IMR-90 (cell line): ENCODE measurements at regions not wholly inside any gene's neighbourhood (a gene's known extent, or its start where the extent isn't known, plus 50 kb on each side); places are given as distances from the start of the nearest gene placed in this dataset.

Experiments used
- ATAC-seq: fragments of 200-7000 bp; cut with Tn5 transposase; 2 replicates; pipeline ENCODE4 v1.9.1; 2020; ENCODE audit warnings: low read depth, mild to moderate bottlenecking, moderate library complexity
- BruUV-seq: library from RNA; stranded (reverse); fragments of 400-500 nt; replicated peaks from 2 replicates; lab custom pipeline; 2021; lab: Mats Ljungman, UMichigan
- CTCF ChIA-PET: fragments of 300-600 bp; formaldehyde crosslinking; extraction: SDS; loops from one replicate; lab custom pipeline; 2021; ENCODE audit warnings: antibody characterized with exemption; lab: Yijun Ruan, JAX
- POLR2A ChIA-PET: fragments of 300-600 bp; sonication (Branson Sonifier 250); formaldehyde crosslinking; loops from one replicate; lab custom pipeline; 2022; ENCODE audit warnings: antibody characterized with exemption; ENCODE audit not compliant: unreplicated experiment; lab: Charles Lee
- DNase-seq: peaks from one replicate; pipeline ENCODE4 v3.0.0; 2013
- H2AFZ ChIP-seq: replicated peaks from 2 replicates; pipeline ENCODE3; 2013; ENCODE audit warnings: low read length, mild to moderate bottlenecking; ENCODE audit not compliant: poor library complexity
- H2AK5ac ChIP-seq: 2 replicates; pipeline ENCODE4 v1.6.1; 2013; ENCODE audit warnings: low read depth, low read length, inconsistent platforms
- H2AK9ac ChIP-seq: replicated peaks from 2 replicates; pipeline ENCODE3; 2013; ENCODE audit warnings: mild to moderate bottlenecking, low read depth, low read length, moderate library complexity; ENCODE audit not compliant: poor library complexity
- H2BK120ac ChIP-seq: 2 replicates; pipeline ENCODE4 v1.6.1; 2013; ENCODE audit warnings: low read depth, low read length, inconsistent platforms
- H2BK15ac ChIP-seq: 3 replicates; pipeline ENCODE4 v1.6.1; 2013; ENCODE audit warnings: low read depth, low read length, inconsistent platforms
- H2BK20ac ChIP-seq: 2 replicates; pipeline ENCODE4 v1.6.1; 2013; ENCODE audit warnings: low read depth, mild to moderate bottlenecking, inconsistent platforms, low read length, moderate library complexity
- H2BK5ac ChIP-seq: 2 replicates; pipeline ENCODE4 v1.6.1; 2013; ENCODE audit warnings: mild to moderate bottlenecking, low read depth, low read length, inconsistent platforms; ENCODE audit not compliant: poor library complexity, severe bottlenecking
- H3K14ac ChIP-seq: replicated peaks from 2 replicates; pipeline ENCODE4 v1.6.1; 2013; ENCODE audit warnings: low read depth, low read length, inconsistent platforms
- H3K18ac ChIP-seq: 2 replicates; pipeline ENCODE4 v1.6.1; 2013; ENCODE audit warnings: low read depth, low read length, control low read depth
- H3K23ac ChIP-seq: 2 replicates; pipeline ENCODE4 v1.6.1; 2013; ENCODE audit warnings: low read depth, low read length, inconsistent platforms
- H3K27ac ChIP-seq: 2 replicates; pipeline ENCODE4 v1.5.1; 2013; ENCODE audit warnings: mild to moderate bottlenecking, control low read depth, low read length; ENCODE audit not compliant: insufficient read depth
- H3K27me3 ChIP-seq: 2 replicates; pipeline ENCODE4 v1.6.1; 2013; ENCODE audit warnings: low read length; ENCODE audit not compliant: control insufficient read depth, insufficient read depth
- H3K36me3 ChIP-seq: 2 replicates; pipeline ENCODE4 v1.6.1; 2013; ENCODE audit warnings: low read length, mixed read lengths; ENCODE audit not compliant: control insufficient read depth, insufficient read depth
- H3K4ac ChIP-seq: 2 replicates; pipeline ENCODE4 v1.6.1; 2013; ENCODE audit warnings: low read depth, low read length, inconsistent platforms
- H3K4me1 ChIP-seq: 2 replicates; pipeline ENCODE4 v1.6.1; 2013; ENCODE audit warnings: low read length, mixed read lengths; ENCODE audit not compliant: control insufficient read depth, insufficient read depth
- H3K4me2 ChIP-seq: 2 replicates; pipeline ENCODE4 v1.6.1; 2013; ENCODE audit warnings: low read depth, mild to moderate bottlenecking, control low read depth, low read length, moderate library complexity
- H3K4me3 ChIP-seq: 2 replicates; pipeline ENCODE4 v1.5.1; 2013; ENCODE audit warnings: low read depth, mild to moderate bottlenecking, control low read depth, low read length, moderate library complexity; ENCODE audit not compliant: insufficient read depth
- H3K56ac ChIP-seq: 2 replicates; pipeline ENCODE4 v1.6.1; 2013; ENCODE audit warnings: low read length, inconsistent platforms; ENCODE audit not compliant: insufficient read depth; ENCODE audit errors: extremely low read depth
- H3K79me1 ChIP-seq, 2 experiments: 2 replicates each; pipeline ENCODE4 v1.6.1; 2013; ENCODE audit warnings: low read length in 2 of 2, inconsistent platforms in 1 of 2, low read depth in 1 of 2
- H3K9ac ChIP-seq: 2 replicates; pipeline ENCODE4 v1.6.1; 2013; ENCODE audit warnings: low read depth, low read length, control low read depth
- H3K9me1 ChIP-seq: 2 replicates; pipeline ENCODE4 v1.6.1; 2013; ENCODE audit warnings: low read length, inconsistent platforms; ENCODE audit not compliant: insufficient read depth
- H3K9me3 ChIP-seq: 2 replicates; pipeline ENCODE4 v1.6.1; 2013; ENCODE audit warnings: low read length; ENCODE audit not compliant: control insufficient read depth, insufficient read depth
- H4K20me1 ChIP-seq: 2 replicates; pipeline ENCODE4 v1.6.1; 2013; ENCODE audit warnings: low read length, inconsistent platforms; ENCODE audit not compliant: insufficient read depth
- H4K5ac ChIP-seq: 2 replicates; pipeline ENCODE4 v1.6.1; 2013; ENCODE audit warnings: mild to moderate bottlenecking, low read depth, low read length, control low read depth
- H4K8ac ChIP-seq, 2 experiments: 2 replicates each; pipeline ENCODE4 v1.6.1; 2013; ENCODE audit warnings: low read depth in 2 of 2, low read length in 2 of 2, control low read depth in 1 of 2, inconsistent platforms in 1 of 2
- H4K91ac ChIP-seq: 2 replicates; pipeline ENCODE4 v1.6.1; 2013; ENCODE audit warnings: low read depth, low read length, inconsistent platforms; ENCODE audit not compliant: insufficient read depth
- CEBPB ChIP-seq: IDR thresholded peaks from 2 replicates; pipeline ENCODE4 v1.6.1; 2012; ENCODE audit warnings: low read depth, low read length, improper control_type of control experiment
- CTCF ChIP-seq: conservative IDR thresholded peaks from 2 replicates; pipeline ENCODE4 v1.5.1; 2012; ENCODE audit warnings: mild to moderate bottlenecking, low read depth, low read length, improper control_type of control experiment
- MAZ ChIP-seq: IDR thresholded peaks from 2 replicates; pipeline ENCODE4 v1.6.1; 2012; ENCODE audit warnings: low read depth, mild to moderate bottlenecking, low read length, improper control_type of control experiment, moderate library complexity, borderline replicate concordance
- NFE2L2 ChIP-seq: fragments of 150-350 bp; IDR thresholded peaks from 2 replicates; pipeline ENCODE4 v1.6.1; 2016; ENCODE audit warnings: low read depth, mild to moderate bottlenecking, low read length
- POLR2A ChIP-seq: IDR thresholded peaks from 2 replicates; pipeline ENCODE4 v1.6.1; 2012; ENCODE audit warnings: mild to moderate bottlenecking, low read depth, low read length
- RCOR1 ChIP-seq: IDR thresholded peaks from 2 replicates; pipeline ENCODE4 v1.6.1; 2012; ENCODE audit warnings: mild to moderate bottlenecking, low read length, improper control_type of control experiment; ENCODE audit not compliant: insufficient replicate concordance
- SMC3 ChIP-seq: fragments of 150-350 bp; IDR thresholded peaks from 2 replicates; pipeline ENCODE4 v1.6.1; 2016; ENCODE audit warnings: low read depth, mild to moderate bottlenecking, antibody characterized with exemption, low read length, moderate library complexity
- USF2 ChIP-seq: fragments of 150-350 bp; IDR thresholded peaks from 2 replicates; pipeline ENCODE4 v1.6.1; 2017; ENCODE audit warnings: mild to moderate bottlenecking, antibody characterized with exemption, low read length, low read depth
- WGBS, 2 experiments: methylation state at CpG; one replicate each; pipeline versions ENCODE4 v1.1.5 to v1.1.7; 2013; ENCODE audit warnings: missing lambda C conversion rate in 2 of 2; ENCODE audit not compliant: insufficient read length in 1 of 2; ENCODE audit errors: extremely low coverage in 2 of 2; 5-methylcytosine and 5-hydroxymethylcytosine counted together
- dilution Hi-C: fragments of 300-500 bp; cut with HindIII; formaldehyde crosslinking; loops from one replicate; pipeline ENCODE4 v1.14.3; 2018; ENCODE audit warnings: low sequenced_read_pairs; ENCODE audit not compliant: unreplicated experiment
- in situ Hi-C: fragments of 300-500 bp; cut with MboI; formaldehyde crosslinking; loops from 3 replicates; pipeline ENCODE4 v1.14.3; 2019; ENCODE audit warnings: low sequenced_read_pairs, inconsistent platforms, mixed read lengths
- intact Hi-C: fragments of 100-400 bp; cut with micrococcal nuclease; formaldehyde crosslinking; loops from 2 replicates; pipeline ENCODE4 v1.10.0; 2022

- CTCF ChIA-PET: no interaction called here
- Histone ChIP-seq H3K56ac (no peak overlapping the region), H3K79me1 (no peaks in the 10 kb centered on the region), H4K5ac (no peak overlapping the region), H2BK15ac (no peak overlapping the region), H3K36me3 (no peaks in the 10 kb centered on the region), H3K4ac (no peak overlapping the region), H3K27ac (no peak overlapping the region), H2AK9ac (no peak overlapping the region), H3K14ac (no peak overlapping the region), H2BK120ac (no peak overlapping the region), H3K4me1 (no peaks in the 10 kb centered on the region), H3K4me2 (no peak overlapping the region), H3K18ac (no peak overlapping the region), H3K4me3 (no peak overlapping the region), H2BK5ac (no peak overlapping the region), H4K91ac (no peak overlapping the region), H3K23ac (no peak overlapping the region), H2AK5ac (no peak overlapping the region), H2AFZ (no peak overlapping the region), H3K9me1 (no peaks in the 10 kb centered on the region), H4K20me1 (no peaks in the 10 kb centered on the region), H3K27me3 (no peaks in the 10 kb centered on the region), H4K8ac (no peak overlapping the region), H3K9ac (no peak overlapping the region), H2BK20ac (no peak overlapping the region), H3K9me3 (peaks cover 30% of the 10 kb centered on the region)
- ATAC-seq (no peak), DNase-seq (no peak)
- intact Hi-C loops: no loop called here
- in situ Hi-C loops: no loop called here
- POLR2A ChIA-PET: no interaction called here
- no TSS peak for BruUV-seq
- dilution Hi-C loops: no loop called here
- TF ChIP-seq MAZ (no peak), USF2 (no peak), NFE2L2 (no peak), CTCF (no peak), POLR2A (no peak), SMC3 (no peak), RCOR1 (no peak), CEBPB (no peak)
- no CpG with 5 or more reads among the region's 5 CpGs for WGBS, 2 experiments
Observed at GRCh38 chr2:4098137-4098536, 394.8 kb downstream of the DCDC2C start.
